ENCODE measurements at regions not wholly inside any gene's neighbourhood (a gene's known extent, or its start where the extent isn't known, plus 50 kb on each side); places are given as distances from the start of the nearest gene placed in this dataset.

DNA sequence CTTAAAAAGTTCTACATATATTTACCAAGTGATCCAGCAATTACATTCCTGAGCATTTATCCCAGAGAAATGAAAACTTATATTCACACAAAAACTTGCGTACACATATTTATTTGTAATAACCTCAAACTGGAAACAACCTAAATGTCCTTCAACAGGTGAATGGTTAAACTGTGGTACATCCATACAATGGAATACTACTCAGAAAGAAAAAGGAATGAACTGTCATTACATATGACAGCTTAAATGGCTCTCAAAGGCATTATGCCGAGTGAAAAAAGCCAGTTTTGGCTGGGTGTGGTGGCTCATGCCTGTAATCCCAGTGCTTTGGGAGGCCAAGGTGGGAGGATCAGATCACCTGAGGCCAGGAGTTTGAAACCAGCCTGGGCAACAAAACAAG is 79.1 kb upstream of the DYNC1I2 start:
- intact Hi-C loops (cut with micrococcal nuclease) = no loop called here
- peaks cover 6% of the 10 kb centered on the region for H3K9me3 Mint-ChIP-seq (ENCODE audit: unreplicated experiment)
- no peak for DNase-seq (ENCODE audit: unreplicated experiment)
- POLR2A ChIA-PET = no interaction called here
- no peaks in the 10 kb centered on the region for H3K4me1 Mint-ChIP-seq (ENCODE audit: insufficient read depth, unreplicated experiment)
- CTCF ChIA-PET = interaction anchor here (0.6 kb wide), 1 partner anchor 600 kb away, joined by 3 read pairs; no protein-coding TSS in a partner anchor
- no peak overlapping the region for H3K27ac Mint-ChIP-seq (ENCODE audit: low read depth, unreplicated experiment)
- no peak for TF ChIP-seq CTCF (IDR thresholded peaks at IDR 0.05; ENCODE audit: unreplicated experiment)
- H3K36me3 Mint-ChIP-seq (ENCODE audit: insufficient read depth, unreplicated experiment) = no peaks in the 10 kb centered on the region
- no peak overlapping the region for H3K4me3 Mint-ChIP-seq (ENCODE audit: unreplicated experiment)
- BruUV-seq (replicated peaks) = no TSS peak
- no peaks in the 10 kb centered on the region for H3K27me3 Mint-ChIP-seq (ENCODE audit: insufficient read depth, unreplicated experiment)

GRCh38 chr2:171610824-171611223 is 76.4 kb upstream of the DYNC1I2 start:
- Mint-ChIP-seq H3K4me3 (ENCODE audit: unreplicated experiment) (no peak overlapping the region), H3K27ac (ENCODE audit: low read depth, unreplicated experiment) (no peak overlapping the region), H3K27me3 (ENCODE audit: insufficient read depth, unreplicated experiment) (no peaks in the 10 kb centered on the region), H3K4me1 (ENCODE audit: insufficient read depth, unreplicated experiment) (no peaks in the 10 kb centered on the region), H3K9me3 (ENCODE audit: unreplicated experiment) (peaks cover 6% of the 10 kb centered on the region), H3K36me3 (ENCODE audit: insufficient read depth, unreplicated experiment) (no peaks in the 10 kb centered on the region)
- no peak for DNase-seq (ENCODE audit: unreplicated experiment)
- ChIA-PET CTCF (interaction anchor here (0.7 to 2.3 kb wide), 2 partner anchors 10 to 12 kb away, joined by 4 to 5 read pairs; no protein-coding TSS in a partner anchor), POLR2A (no interaction called here)
- no TSS peak for BruUV-seq (replicated peaks)
- TF ChIP-seq CTCF (IDR thresholded peaks at IDR 0.05; ENCODE audit: unreplicated experiment) = no peak
- intact Hi-C loops (cut with micrococcal nuclease) = no loop called here

GRCh38 chr2:171615069-171615468 is 72.2 kb upstream of the DYNC1I2 start:
- no peak for DNase-seq (ENCODE audit: unreplicated experiment)
- Mint-ChIP-seq H3K27ac (ENCODE audit: low read depth, unreplicated experiment) (no peak overlapping the region), H3K4me1 (ENCODE audit: insufficient read depth, unreplicated experiment) (no peaks in the 10 kb centered on the region), H3K27me3 (ENCODE audit: insufficient read depth, unreplicated experiment) (no peaks in the 10 kb centered on the region), H3K9me3 (ENCODE audit: unreplicated experiment) (peaks cover 6% of the 10 kb centered on the region), H3K36me3 (ENCODE audit: insufficient read depth, unreplicated experiment) (no peaks in the 10 kb centered on the region), H3K4me3 (ENCODE audit: unreplicated experiment) (no peak overlapping the region)
- intact Hi-C loops (cut with micrococcal nuclease) = no loop called here
- TF ChIP-seq CTCF (IDR thresholded peaks at IDR 0.05; ENCODE audit: unreplicated experiment) = no peak
- BruUV-seq (replicated peaks) = no TSS peak
- POLR2A ChIA-PET = no interaction called here
- CTCF ChIA-PET = interaction anchor here (0.8 to 1.1 kb wide), 2 partner anchors 16 to 599 kb away, joined by 3 to 6 read pairs; no protein-coding TSS in a partner anchor

DNA sequence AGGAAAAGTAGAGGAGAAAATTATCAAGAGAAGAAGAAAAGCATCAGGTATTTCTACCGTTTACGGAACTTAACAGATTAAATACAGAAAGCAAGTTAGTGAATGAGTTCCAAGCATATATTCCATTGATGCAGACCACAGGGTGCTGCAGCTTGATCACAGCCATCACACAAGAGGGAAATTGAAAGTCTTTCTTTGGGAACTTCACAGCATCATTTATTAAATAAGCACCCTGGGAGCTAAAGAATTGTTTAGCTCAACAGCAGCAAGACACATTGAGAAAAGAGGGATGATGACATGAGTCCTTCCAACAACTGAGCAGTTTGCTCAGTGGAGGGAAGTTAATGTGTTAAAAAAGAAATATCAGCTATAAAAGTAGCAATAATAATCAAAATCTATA is 69.3 kb upstream of the DYNC1I2 start:
- H3K9me3 Mint-ChIP-seq (ENCODE audit: unreplicated experiment) = no peaks in the 10 kb centered on the region
- no peak overlapping the region for H3K4me3 Mint-ChIP-seq (ENCODE audit: unreplicated experiment)
- no peak for DNase-seq (ENCODE audit: unreplicated experiment)
- H3K36me3 Mint-ChIP-seq (ENCODE audit: insufficient read depth, unreplicated experiment) = no peaks in the 10 kb centered on the region
- no peak for TF ChIP-seq CTCF (IDR thresholded peaks at IDR 0.05; ENCODE audit: unreplicated experiment)
- H3K27ac Mint-ChIP-seq (ENCODE audit: low read depth, unreplicated experiment) = no peak overlapping the region
- no TSS peak for BruUV-seq (replicated peaks)
- CTCF ChIA-PET = interaction anchor here (0.7 to 1.2 kb wide), 2 partner anchors 19 to 800 kb away, joined by 4 to 5 read pairs; no protein-coding TSS in a partner anchor
- POLR2A ChIA-PET = no interaction called here
- intact Hi-C loops (cut with micrococcal nuclease) = no loop called here
- no peaks in the 10 kb centered on the region for H3K27me3 Mint-ChIP-seq (ENCODE audit: insufficient read depth, unreplicated experiment)
- no peaks in the 10 kb centered on the region for H3K4me1 Mint-ChIP-seq (ENCODE audit: insufficient read depth, unreplicated experiment)
